Heart right ventricle (tissue), 16 donors: ENCODE measurements at regions not wholly inside any gene's neighbourhood (a gene's known extent, or its start where the extent isn't known, plus 50 kb on each side); places are given as distances from the start of the nearest gene placed in this dataset.

ENCODE experiments used
- ATAC-seq, 8 donors: fragments of 200-7000 bp; cut with Tn5 transposase; one replicate each; pipeline ENCODE4 v1.9.1; 2020; ENCODE audit warnings: mild to moderate bottlenecking in 8 of 8, moderate library complexity in 8 of 8, moderate number of reproducible peaks in 1 of 8
- DNase-seq, 2 donors: peaks; one replicate each; pipeline ENCODE4 v3.0.0-alpha.2; 2020
- H3K27ac ChIP-seq, 10 donors: fragments of 200-600 bp; sonication (generic) in 2 of 10; one replicate each; pipeline versions ENCODE4 v1.5.0 to v1.8.0; 2020 to 2022; ENCODE audit warnings: mild to moderate bottlenecking in 3 of 10
- H3K27me3 ChIP-seq, 7 donors: fragments of 200-600 bp; one replicate each; pipeline ENCODE4 v1.8.0; 2021 to 2022; ENCODE audit warnings: mild to moderate bottlenecking in 2 of 7
- H3K36me3 ChIP-seq, 9 donors: fragments of 200-600 bp; sonication (generic) in 1 of 9; one replicate each; pipeline versions ENCODE4 v1.5.0 to v1.8.0; 2020 to 2022; ENCODE audit warnings: mild to moderate bottlenecking in 2 of 9
- H3K4me1 ChIP-seq, 9 donors: fragments of 200-600 bp; sonication (generic) in 1 of 9; one replicate each; pipeline versions ENCODE4 v1.5.0 to v1.8.0; 2020 to 2022; ENCODE audit warnings: mild to moderate bottlenecking in 4 of 9
- H3K4me3 ChIP-seq, 10 donors: fragments of 200-600 bp; sonication (generic) in 2 of 10; one replicate each; pipeline versions ENCODE4 v1.5.0 to v1.8.0; 2020 to 2022; ENCODE audit warnings: mild to moderate bottlenecking in 7 of 10, moderate library complexity in 2 of 10
- H3K9me3 ChIP-seq, 11 donors: fragments of 200-600 bp in 10 of 11; sonication (generic) in 2 of 11; one replicate each; pipeline versions ENCODE4 v1.5.0 to v1.8.0; 2013 to 2022; ENCODE audit warnings: mild to moderate bottlenecking in 2 of 11, control low read depth in 1 of 11, moderate library complexity in 1 of 11
- CTCF ChIP-seq, 9 donors: fragments of 200-600 bp; sonication (generic) in 2 of 9; IDR thresholded peaks; one replicate each; pipeline versions ENCODE4 v1.5.0 to v1.8.0; 2021 to 2022; ENCODE audit warnings: antibody characterized with exemption in 9 of 9, mild to moderate bottlenecking in 5 of 9, moderate library complexity in 1 of 9
- WGBS, 2 donors: extraction: QIAGEN DNeasy Blood & Tissue Kit; methylation state at CpG; one replicate each; pipeline ENCODE4 v1.1.7; 2013; ENCODE audit warnings: inconsistent platforms in 1 of 2; 5-methylcytosine and 5-hydroxymethylcytosine counted together
- intact Hi-C, 10 donors: fragments of 100-400 bp; cut with DNase I; formaldehyde crosslinking; loops; one replicate each; pipeline versions ENCODE4 v1.11.1 to v1.14.2; 2022
- donor health status: Arrhythmogenic right ventricular cardiomyopathy.
- donor health status: ischemic (EF 13 %, LVEDD 7.1; RV severe dilation, severe dysfunction).
- donor health status: healthy with polysubstance abuse.
- donor health status: DM: no; HTN: yes; CAD: no.
- donor health status: DM: no; HTN: no; CAD: no.
- donor health status: ischemic (EF 25% LVEDD 6.9; RV normal size, moderate dysfunction).
- donor health status: ischemic (EF 25% LVEDD 5.7; RV mildly dilated, moderate dysfunction).
- donor health status: healthy.
- donor health status: DM: yes; HTN: yes; CAD: no.
- donor health status: Ischemic cardiomyopathy.
- donor health status: ischemic (EF 35%, LVEDD 5.7; RV mildly dilated, moderate dysfunction).
- donor health status: nonischemic (EF 11% LVEDD 7.7; RV severe dilation, severe dysfunction).
- donor health status: DM: yes; HTN: yes; CAD: no.
- donor health status: PGD.
- donor health status: ischemic (EF 29% LVEDD 5.4; RV normal size, mild dysfunction).
- donor health status: nonischemic (EF 23%, LVEDD 6.1; RV moderate dilation, normal function).

GRCh38 chr2:65532326-65532725 lies 99.9 kb upstream of the SPRED2 start:
- ATAC-seq (no peak), DNase-seq (no peak)
- H3K9me3 ChIP-seq, result no peaks in the 10 kb centered on the region
- no peak for TF ChIP-seq CTCF (IDR thresholded peaks at IDR 0.05)
- no peak overlapping the region for H3K4me3 ChIP-seq
- peaks cover 0 to 3% (median 0%) of the 10 kb centered on the region in 9 donors for H3K4me1 ChIP-seq
- intact Hi-C loops, result no loop called here
- no peak overlapping the region for H3K27ac ChIP-seq
- no peaks in the 10 kb centered on the region for H3K27me3 ChIP-seq
- H3K36me3 ChIP-seq, result no peaks in the 10 kb centered on the region
- 90 to 96% methylated on average over 3 of the region's 3 CpGs for WGBS, 2 donors

- Histone ChIP-seq H3K4me3 (no peak overlapping the region), H3K27ac (no peak overlapping the region), H3K9me3 (no peaks in the 10 kb centered on the region), H3K36me3 (no peaks in the 10 kb centered on the region), H3K4me1 (peaks cover 0 to 3% (median 0%) of the 10 kb centered on the region in 9 donors), H3K27me3 (no peaks in the 10 kb centered on the region)
- ATAC-seq (no peak), DNase-seq (no peak)
- no peak for TF ChIP-seq CTCF (IDR thresholded peaks at IDR 0.05)
- intact Hi-C loops, result no loop called here
- WGBS, 2 donors, result 95 to 96% methylated on average over 5 of the region's 5 CpGs
Measured at GRCh38 chr2:65530547-65531320, 98.3 kb upstream of the SPRED2 start.

GRCh38 chr2:65529419-65529818 lies 97.0 kb upstream of the SPRED2 start:
- WGBS, 2 donors, result 91 to 92% methylated on average over 5 of the region's 5 CpGs
- no peak for DNase-seq
- Histone ChIP-seq H3K27ac (no peak overlapping the region), H3K9me3 (no peaks in the 10 kb centered on the region), H3K27me3 (no peaks in the 10 kb centered on the region), H3K4me1 (peaks cover 0 to 3% (median 0%) of the 10 kb centered on the region in 9 donors), H3K4me3 (no peak overlapping the region), H3K36me3 (no peaks in the 10 kb centered on the region)
- intact Hi-C loops, result no loop called here
- TF ChIP-seq CTCF (IDR thresholded peaks at IDR 0.05), result no peak
- no peak for ATAC-seq

- DNase-seq (no peak), ATAC-seq (no peak)
- no peak overlapping the region for H3K4me3 ChIP-seq
- no peak for TF ChIP-seq CTCF (IDR thresholded peaks at IDR 0.05)
- no peaks in the 10 kb centered on the region for H3K36me3 ChIP-seq
- H3K27ac ChIP-seq, result no peak overlapping the region
- intact Hi-C loops, result no loop called here
- peaks cover 0 to 3% (median 0%) of the 10 kb centered on the region in 9 donors for H3K4me1 ChIP-seq
- no peaks in the 10 kb centered on the region for H3K9me3 ChIP-seq
- 90 to 96% methylated on average over 1 of the region's 1 CpG for WGBS, 2 donors
- H3K27me3 ChIP-seq, result no peaks in the 10 kb centered on the region
Measured at GRCh38 chr2:65528241-65528574, 95.8 kb upstream of the SPRED2 start.
